Anterior cingulate cortex (tissue), 58 donors: ENCODE measurements at regions not wholly inside any gene's neighbourhood (a gene's known extent, or its start where the extent isn't known, plus 50 kb on each side); places are given as distances from the start of the nearest gene placed in this dataset.

ENCODE experiments used
- DNase-seq, 58 donors: peaks; one replicate each; lab custom pipeline; 2025; lab: John Stamatoyannopoulos, UW

DNA sequence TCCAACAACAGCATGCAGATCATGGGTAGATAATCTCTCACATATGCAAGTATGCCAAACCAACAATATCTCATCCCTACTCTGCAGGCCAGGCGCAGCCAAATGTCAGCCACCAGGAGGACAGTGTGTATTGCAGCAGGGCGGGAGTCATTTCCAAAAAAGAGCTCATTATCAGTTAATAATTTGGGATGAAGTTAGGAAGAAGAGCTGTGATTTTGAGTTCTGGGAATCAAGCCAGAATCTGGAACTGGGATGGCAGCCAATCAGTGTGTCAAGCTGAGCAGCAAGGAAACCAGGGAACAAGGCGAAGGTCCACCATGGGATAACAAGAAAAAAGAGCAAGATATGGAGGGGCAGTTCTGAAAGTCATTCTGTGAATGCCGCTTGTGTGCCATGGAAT lies 88.2 kb upstream of the CAMK2D start:
- DNase-seq: peak in 8 of 58 donors; percentile 3 to 36 (median 11)

DNA sequence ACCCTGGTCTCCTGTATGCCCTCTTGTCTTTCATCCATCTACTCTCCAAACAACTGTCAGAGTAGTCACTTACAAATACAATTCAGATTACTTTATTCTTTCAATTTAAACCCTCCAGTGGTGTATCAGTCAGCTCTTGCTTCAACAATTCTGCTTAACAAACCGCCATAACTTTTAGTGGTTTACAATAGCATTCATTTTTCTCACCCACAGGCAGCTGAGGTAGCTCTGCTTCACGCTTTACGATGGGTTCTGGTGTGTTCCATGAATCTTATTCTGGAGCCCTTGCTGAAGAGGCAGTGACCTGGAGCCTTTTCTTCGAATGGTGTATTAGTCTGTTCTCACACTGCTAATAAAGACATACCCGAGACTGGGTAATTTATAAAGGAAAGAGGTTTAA lies 86.2 kb upstream of the CAMK2D start:
- DNase-seq: no peak

GRCh38 chr4:113846433-113846832 lies 84.9 kb upstream of the CAMK2D start:
- no peak for DNase-seq

- no peak for DNase-seq
Measured at GRCh38 chr4:113845138-113845537, 83.6 kb upstream of the CAMK2D start.

DNA sequence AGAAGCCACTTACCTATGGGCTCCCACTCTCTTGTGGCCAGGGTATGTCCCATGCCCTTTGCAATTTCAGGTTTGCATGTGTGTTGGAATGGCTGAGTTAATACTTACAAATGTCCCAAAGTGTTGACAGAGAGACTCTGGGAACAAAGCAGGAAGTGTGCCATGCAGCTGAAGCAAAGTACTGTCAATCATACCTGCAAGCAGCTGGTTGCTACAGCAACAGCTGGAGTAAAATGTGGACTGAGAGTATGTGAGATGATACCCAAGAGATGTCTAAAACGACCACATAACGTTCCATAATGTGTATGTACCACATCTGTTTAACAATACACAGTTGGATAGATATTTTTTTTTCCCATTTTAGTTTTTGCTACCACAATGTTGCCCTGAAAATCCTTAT lies 82.8 kb upstream of the CAMK2D start:
- DNase-seq: no peak

- no peak for DNase-seq
Measured at GRCh38 chr4:113840861-113841260, 79.3 kb upstream of the CAMK2D start.

DNA sequence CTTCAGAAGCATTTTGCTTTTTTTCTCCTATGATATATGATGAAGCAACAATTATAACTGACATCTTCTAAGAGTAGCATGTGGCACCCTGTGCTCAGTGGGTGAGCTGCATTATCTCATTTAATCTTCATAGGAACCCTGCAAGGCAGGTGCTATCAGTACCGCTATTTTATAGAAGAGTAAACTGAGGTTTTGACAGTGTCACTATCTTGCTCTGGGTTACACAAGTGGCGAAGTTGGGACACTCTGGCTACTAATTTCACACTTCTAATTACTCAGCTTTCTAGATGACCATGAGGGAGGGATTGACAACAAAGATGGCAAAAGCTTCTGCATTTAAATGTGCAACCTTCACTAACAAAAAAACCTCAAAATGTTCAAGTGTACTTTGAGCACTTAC lies 76.9 kb upstream of the CAMK2D start:
- DNase-seq: no peak

GRCh38 chr4:113837397-113837796 lies 75.9 kb upstream of the CAMK2D start:
- peak in 2 of 58 donors; percentile 5 to 8 for DNase-seq

DNA sequence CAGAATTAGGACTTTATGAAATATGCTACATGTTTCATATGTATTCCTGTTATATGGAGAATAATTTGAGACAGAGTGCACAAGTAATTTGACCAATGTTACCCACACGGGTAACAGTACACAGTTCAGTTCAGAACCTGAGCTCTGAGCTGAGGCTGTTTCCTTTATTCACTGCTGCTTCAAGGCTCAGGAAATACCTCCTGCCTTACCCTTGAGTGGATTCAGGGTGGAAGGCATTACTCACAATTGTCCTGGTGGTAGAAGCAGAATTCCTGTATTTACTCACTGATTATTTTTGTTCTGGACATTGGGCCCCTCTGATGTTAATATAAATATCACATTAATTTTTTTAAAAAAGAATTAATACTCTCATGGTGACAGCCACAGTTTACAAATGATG lies 73.5 kb upstream of the CAMK2D start:
- DNase-seq: no peak

GRCh38 chr4:113834298-113834697 lies 72.8 kb upstream of the CAMK2D start:
- DNase-seq: no peak

DNA sequence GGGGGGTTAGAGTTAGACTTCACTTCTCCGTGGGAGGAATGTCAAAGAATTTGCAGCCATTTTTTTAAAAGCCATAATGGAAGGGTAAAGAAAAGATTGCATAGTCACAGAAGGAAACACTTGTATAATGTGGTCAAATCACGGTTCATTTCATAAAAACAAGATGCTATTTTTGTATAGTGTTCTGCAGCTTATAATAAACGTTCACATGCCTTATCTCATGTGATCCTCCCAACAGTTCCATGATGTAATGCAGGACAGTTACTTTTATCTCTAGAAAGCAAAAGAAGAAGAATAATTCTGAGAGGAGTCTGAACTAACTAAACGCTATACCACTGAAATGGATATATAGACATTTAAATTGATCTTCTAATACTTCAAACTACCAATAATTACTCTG lies 71.3 kb upstream of the CAMK2D start:
- no peak for DNase-seq

DNA sequence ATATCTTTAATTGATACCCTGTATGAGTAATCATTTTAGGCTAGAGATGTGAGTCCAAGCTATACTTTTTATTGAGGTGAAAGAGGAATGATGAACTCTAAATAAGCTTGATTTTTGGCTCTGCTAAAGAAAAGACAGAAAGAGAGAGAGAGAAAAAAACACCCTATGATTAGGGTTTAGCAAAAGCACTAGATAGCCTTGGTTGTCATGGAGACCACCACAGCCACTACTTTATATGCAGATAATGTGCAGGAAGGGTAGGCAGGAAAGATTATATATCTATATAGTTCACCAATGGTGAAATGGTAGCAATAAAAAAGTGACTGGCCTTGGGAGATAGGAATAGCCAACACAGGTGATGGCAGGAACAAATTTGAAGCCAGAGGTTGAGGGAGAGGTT lies 69.9 kb upstream of the CAMK2D start:
- DNase-seq: no peak

- no peak for DNase-seq
Measured at GRCh38 chr4:113828702-113829101, 67.2 kb upstream of the CAMK2D start.

- no peak for DNase-seq
Measured at GRCh38 chr4:113827285-113827684, 65.7 kb upstream of the CAMK2D start.

DNA sequence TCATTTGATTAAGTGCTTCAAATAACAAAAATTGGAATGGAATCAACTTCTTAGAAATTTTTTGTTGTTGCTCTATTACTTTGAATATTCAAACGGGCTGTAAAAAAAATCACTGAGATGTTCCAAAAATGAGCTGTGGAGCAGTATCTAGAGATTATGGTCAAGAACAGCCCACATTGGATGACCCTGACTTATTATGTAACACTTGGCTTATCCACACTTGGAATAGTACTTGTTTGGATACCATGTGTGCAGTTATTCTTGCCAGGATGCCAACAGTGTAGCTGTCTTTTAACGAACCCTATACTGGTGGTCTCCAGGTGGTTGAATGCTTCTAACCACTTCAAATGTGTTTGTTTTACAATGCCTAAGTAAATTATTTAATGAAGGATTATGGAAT lies 64.9 kb upstream of the CAMK2D start:
- DNase-seq: no peak

GRCh38 chr4:113825272-113825671 lies 63.7 kb upstream of the CAMK2D start:
- DNase-seq: no peak

- no peak for DNase-seq
Measured at GRCh38 chr4:113824396-113824795, 62.9 kb upstream of the CAMK2D start.

- no peak for DNase-seq
Measured at GRCh38 chr4:113823291-113823659, 61.7 kb upstream of the CAMK2D start.

DNA sequence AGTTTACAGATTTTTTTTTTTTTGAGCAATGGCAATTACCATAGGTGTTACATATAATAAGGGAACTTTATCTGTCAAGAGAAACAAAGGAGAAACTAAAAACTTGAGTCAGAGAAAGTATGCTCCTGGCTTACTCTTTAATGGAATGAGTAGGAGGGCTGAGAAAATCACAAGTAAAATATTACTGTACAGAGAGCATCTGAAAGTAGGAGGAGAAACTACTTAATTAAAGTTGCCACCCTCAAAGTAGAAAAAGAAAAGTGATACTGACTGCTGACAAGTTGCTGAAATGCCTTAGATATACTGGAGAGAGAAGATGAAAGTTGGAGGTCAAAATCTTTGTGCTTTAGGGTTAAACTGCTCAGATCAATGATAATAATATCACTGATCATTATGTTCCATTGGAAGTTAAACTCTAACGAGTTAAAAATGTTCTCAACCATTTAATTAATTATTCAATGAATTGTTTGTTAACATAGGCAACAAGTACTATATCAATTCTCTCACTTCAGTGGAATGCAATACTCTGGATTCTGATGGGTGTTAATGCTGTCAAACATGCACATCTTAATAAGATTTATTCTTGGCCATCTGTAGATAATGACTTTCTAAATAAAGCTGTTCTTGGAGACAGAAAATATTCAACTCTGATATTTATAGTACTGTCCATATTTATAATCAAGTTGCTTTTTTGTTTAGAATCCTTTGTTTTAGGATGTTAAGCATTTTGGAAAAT lies 61.2 kb upstream of the CAMK2D start:
- no peak for DNase-seq

- DNase-seq: no peak
Measured at GRCh38 chr4:113821856-113822255, 60.3 kb upstream of the CAMK2D start.

GRCh38 chr4:113820108-113820507 lies 58.6 kb upstream of the CAMK2D start:
- no peak for DNase-seq

DNA sequence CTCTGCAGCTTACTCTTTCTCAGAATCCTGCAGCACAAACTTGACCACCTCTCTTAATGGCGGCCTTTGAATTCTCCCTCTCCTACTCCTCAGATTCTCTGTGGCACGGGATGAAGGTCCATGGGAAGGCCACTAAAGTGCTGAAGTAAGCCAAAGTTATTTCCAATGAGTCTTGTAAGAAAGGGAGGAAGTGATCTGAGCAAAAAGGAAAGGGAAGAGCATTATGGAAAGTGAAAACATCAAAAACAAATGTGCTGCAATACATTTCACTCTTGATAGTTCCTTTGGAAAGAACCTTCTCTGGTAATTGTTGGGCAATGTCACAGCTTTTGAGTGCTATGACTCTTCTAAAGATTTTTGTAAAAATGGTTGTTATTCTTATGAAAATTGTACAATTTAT lies 54.3 kb upstream of the CAMK2D start:
- DNase-seq: no peak

GRCh38 chr4:113811359-113811758 lies 49.8 kb upstream of the CAMK2D start:
- peak in 1 of 58 donors; percentile 23 for DNase-seq
